Bone marrow (tissue), 2 donors: ENCODE measurements at regions not wholly inside any gene's neighbourhood (a gene's known extent, or its start where the extent isn't known, plus 50 kb on each side); places are given as distances from the start of the nearest gene placed in this dataset.
"Not testable (repeated sequence)": the region's sequence is repeated elsewhere in the genome, so short reads cannot be mapped to it uniquely, and the experiment has no call there.

Experiments
- DNase-seq, 2 donors: peaks; one replicate each; lab custom pipeline; 2025; lab: John Stamatoyannopoulos, UW

GRCh38 chr3:94406595-94406994 lies 343.7 kb downstream of the NSUN3 start:
- DNase-seq, result no peak

- DNase-seq, result not testable (repeated sequence)
These were observed 350.1 kb downstream of the NSUN3 start for GRCh38 chr3:94412936-94413335.

- no peak for DNase-seq
These were observed 350.7 kb downstream of the NSUN3 start for GRCh38 chr3:94413336-94414108.

GRCh38 chr3:94414418-94414817 lies 351.6 kb downstream of the NSUN3 start:
- DNase-seq, result no peak

GRCh38 chr3:94416768-94417167 lies 353.9 kb downstream of the NSUN3 start:
- no peak for DNase-seq

GRCh38 chr3:94417963-94418455 lies 355.1 kb downstream of the NSUN3 start:
- no peak for DNase-seq

GRCh38 chr3:94420931-94421330 lies 358.1 kb downstream of the NSUN3 start:
- no peak for DNase-seq

- no peak for DNase-seq
These were observed 360.7 kb downstream of the NSUN3 start for GRCh38 chr3:94423578-94423977.

- DNase-seq, result no peak
These were observed 366.7 kb downstream of the NSUN3 start for GRCh38 chr3:94429517-94429916.

- DNase-seq, result no peak
These were observed 369.2 kb downstream of the NSUN3 start for GRCh38 chr3:94431876-94432570.

- no peak for DNase-seq
These were observed 370.9 kb downstream of the NSUN3 start for GRCh38 chr3:94433811-94434210.

GRCh38 chr3:94440767-94441493 lies 378.1 kb downstream of the NSUN3 start:
- DNase-seq, result no peak

GRCh38 chr3:94441494-94441847 lies 378.6 kb downstream of the NSUN3 start:
- no peak for DNase-seq

- no peak for DNase-seq
These were observed 391.0 kb downstream of the NSUN3 start for GRCh38 chr3:94453864-94454263.

GRCh38 chr3:94459167-94459566 lies 396.3 kb downstream of the NSUN3 start:
- DNase-seq, result no peak

GRCh38 chr3:94460931-94461330 lies 398.1 kb downstream of the NSUN3 start:
- no peak for DNase-seq

GRCh38 chr3:94462931-94463330 lies 400.1 kb downstream of the NSUN3 start:
- DNase-seq, result no peak

GRCh38 chr3:94472511-94472910 lies 409.6 kb downstream of the NSUN3 start:
- DNase-seq, result no peak

GRCh38 chr3:94481226-94481898 lies 418.5 kb downstream of the NSUN3 start:
- DNase-seq, result no peak

- DNase-seq, result no peak
These were observed 419.8 kb downstream of the NSUN3 start for GRCh38 chr3:94482686-94483085.

- no peak for DNase-seq
These were observed 420.5 kb downstream of the NSUN3 start for GRCh38 chr3:94483403-94483802.

GRCh38 chr3:94494992-94495391 lies 432.1 kb downstream of the NSUN3 start:
- no peak for DNase-seq
